ENCODE measurements at regions not wholly inside any gene's neighbourhood (a gene's known extent, or its start where the extent isn't known, plus 50 kb on each side); places are given as distances from the start of the nearest gene placed in this dataset.
"Not testable (repeated sequence)": the region's sequence is repeated elsewhere in the genome, so short reads cannot be mapped to it uniquely, and the experiment has no call there.

DNA sequence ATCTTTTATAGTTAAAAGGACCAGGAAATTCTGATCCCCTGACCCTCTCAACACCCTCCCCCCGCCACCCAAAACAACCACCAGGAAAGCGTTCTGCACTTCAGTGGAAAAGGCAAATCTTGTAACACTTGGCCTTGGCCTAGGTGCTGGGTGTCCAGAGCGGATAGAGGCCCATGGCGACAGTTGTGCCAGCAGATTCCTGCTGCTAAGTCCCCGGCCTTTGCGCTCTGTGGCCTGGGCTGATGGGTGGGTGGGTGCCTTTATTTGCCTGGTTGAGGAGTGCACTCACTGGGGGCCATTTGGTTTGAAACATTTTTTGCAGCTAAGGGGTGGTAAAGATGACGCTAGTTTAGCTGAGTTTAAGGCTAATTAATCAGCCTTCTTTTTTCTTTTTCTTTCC is 127.9 kb upstream of the ERRFI1 start:
- no peak for DNase-seq
- no peak overlapping the region for H3K27ac ChIP-seq
- no peak overlapping the region for H3K4me3 ChIP-seq
- intact Hi-C loops (cut with DNase I; ENCODE audit: low total_unique reads), result no loop called here
- no peaks in the 10 kb centered on the region for H3K9me3 ChIP-seq
- H3K4me1 ChIP-seq, result no peaks in the 10 kb centered on the region
- TF ChIP-seq, protein P1, sequence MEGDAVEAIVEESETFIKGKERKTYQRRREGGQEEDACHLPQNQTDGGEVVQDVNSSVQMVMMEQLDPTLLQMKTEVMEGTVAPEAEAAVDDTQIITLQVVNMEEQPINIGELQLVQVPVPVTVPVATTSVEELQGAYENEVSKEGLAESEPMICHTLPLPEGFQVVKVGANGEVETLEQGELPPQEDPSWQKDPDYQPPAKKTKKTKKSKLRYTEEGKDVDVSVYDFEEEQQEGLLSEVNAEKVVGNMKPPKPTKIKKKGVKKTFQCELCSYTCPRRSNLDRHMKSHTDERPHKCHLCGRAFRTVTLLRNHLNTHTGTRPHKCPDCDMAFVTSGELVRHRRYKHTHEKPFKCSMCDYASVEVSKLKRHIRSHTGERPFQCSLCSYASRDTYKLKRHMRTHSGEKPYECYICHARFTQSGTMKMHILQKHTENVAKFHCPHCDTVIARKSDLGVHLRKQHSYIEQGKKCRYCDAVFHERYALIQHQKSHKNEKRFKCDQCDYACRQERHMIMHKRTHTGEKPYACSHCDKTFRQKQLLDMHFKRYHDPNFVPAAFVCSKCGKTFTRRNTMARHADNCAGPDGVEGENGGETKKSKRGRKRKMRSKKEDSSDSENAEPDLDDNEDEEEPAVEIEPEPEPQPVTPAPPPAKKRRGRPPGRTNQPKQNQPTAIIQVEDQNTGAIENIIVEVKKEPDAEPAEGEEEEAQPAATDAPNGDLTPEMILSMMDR (IDR thresholded peaks at IDR 0.05), result no peak
- H3K27me3 ChIP-seq, result no peaks in the 10 kb centered on the region
- H3K36me3 ChIP-seq, result no peaks in the 10 kb centered on the region

DNA sequence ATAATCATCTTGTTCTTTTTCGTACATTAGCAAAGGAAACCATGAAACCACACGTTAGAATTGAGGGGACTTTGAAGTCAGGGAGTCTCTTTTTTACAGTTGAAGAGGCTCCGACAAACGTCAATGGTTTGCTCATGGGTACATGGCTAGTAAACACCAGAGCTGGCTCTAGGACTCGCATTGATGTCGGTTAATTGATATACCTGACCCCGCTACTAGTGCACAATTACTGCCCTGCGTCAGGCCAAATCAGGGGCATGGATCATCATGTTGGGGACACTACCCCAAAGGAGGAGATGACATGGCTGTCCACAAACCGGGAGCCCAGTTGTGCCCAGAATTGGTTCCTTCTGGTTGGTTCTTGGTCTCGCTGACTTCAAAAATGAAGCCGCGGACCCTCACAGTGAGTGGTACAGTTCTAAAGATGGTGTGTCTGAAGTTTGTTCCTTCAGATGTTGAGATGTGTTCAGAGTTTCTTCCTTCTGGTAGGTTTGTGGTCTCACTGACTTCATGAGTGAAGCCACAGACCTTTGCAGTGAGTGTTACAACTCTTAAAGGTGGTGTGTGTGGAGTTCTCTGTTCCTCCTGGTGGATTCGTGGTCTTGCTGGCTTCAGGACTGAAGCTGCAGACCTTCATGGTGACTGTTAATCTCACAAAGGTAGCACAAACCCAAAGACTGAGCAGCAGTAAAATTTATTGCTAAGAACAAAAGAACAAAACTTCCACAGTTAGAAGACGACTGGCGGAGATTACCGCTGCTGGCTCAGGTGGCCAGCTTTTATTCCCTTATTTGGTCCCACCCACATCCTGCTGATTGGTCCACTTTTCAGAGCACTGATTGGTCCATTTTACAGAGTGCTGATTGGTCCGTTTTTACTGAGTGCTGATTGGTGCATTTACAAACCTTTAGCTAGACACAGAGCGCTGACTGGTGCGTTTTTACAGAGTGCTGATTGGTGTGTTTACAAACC is 126.9 kb upstream of the ERRFI1 start:
- Histone ChIP-seq H3K4me1 (no peaks in the 10 kb centered on the region), H3K27me3 (no peaks in the 10 kb centered on the region), H3K36me3 (no peaks in the 10 kb centered on the region), H3K9me3 (no peaks in the 10 kb centered on the region), H3K4me3 (no peak overlapping the region), H3K27ac (no peak overlapping the region)
- DNase-seq, result no peak
- intact Hi-C loops (cut with DNase I; ENCODE audit: low total_unique reads), result no loop called here
- TF ChIP-seq, protein P1 (IDR thresholded peaks at IDR 0.05), result no peak

DNA sequence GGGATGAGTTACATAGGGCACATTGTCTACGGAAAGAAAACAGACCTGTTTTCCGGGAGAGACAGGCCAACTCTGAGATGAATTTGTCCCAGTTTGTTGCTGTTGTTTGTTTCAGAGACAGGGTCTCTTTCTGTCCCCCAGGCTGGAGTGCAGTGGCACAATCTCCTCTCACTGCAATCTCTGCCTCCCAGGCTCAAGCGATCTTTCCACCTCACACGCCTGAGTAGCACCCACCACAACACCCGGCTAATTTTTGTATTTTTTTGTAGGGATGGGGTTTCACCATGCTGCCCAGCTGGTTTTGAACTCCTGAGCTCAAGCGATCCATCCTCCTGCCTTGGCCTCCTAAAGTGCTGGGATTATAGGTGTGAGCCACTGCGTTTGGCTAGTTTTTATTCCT is 125.5 kb upstream of the ERRFI1 start:
- Histone ChIP-seq H3K36me3 (no peaks in the 10 kb centered on the region), H3K27me3 (no peaks in the 10 kb centered on the region), H3K27ac (no peak overlapping the region), H3K4me1 (peaks cover 0 to 6% (median 0%) of the 10 kb centered on the region in 4 donors), H3K4me3 (no peak overlapping the region), H3K9me3 (no peaks in the 10 kb centered on the region)
- TF ChIP-seq, protein P1 (IDR thresholded peaks at IDR 0.05), result no peak
- intact Hi-C loops (cut with DNase I; ENCODE audit: low total_unique reads), result no loop called here
- no peak for DNase-seq

GRCh38 chr1:8149756-8150155 is 123.6 kb upstream of the ERRFI1 start:
- H3K27me3 ChIP-seq; H3K36me3 ChIP-seq; H3K4me1 ChIP-seq; H3K9me3 ChIP-seq; H3K4me3 ChIP-seq; H3K27ac ChIP-seq; DNase-seq; intact Hi-C loops (cut with DNase I; ENCODE audit: low total_unique reads): not testable (repeated sequence)

- H3K27me3 ChIP-seq, result no peaks in the 10 kb centered on the region
- intact Hi-C loops (cut with DNase I; ENCODE audit: low total_unique reads), result no loop called here
- H3K27ac ChIP-seq, result no peak overlapping the region
- no peaks in the 10 kb centered on the region for H3K9me3 ChIP-seq
- H3K4me3 ChIP-seq, result no peak overlapping the region
- TF ChIP-seq, protein P1 (IDR thresholded peaks at IDR 0.05), result no peak
- peaks cover 0 to 6% (median 2%) of the 10 kb centered on the region in 4 donors for H3K4me1 ChIP-seq
- DNase-seq, result no peak
- H3K36me3 ChIP-seq, result no peaks in the 10 kb centered on the region
These were observed 121.8 kb upstream of the ERRFI1 start for GRCh38 chr1:8147956-8148355.

GRCh38 chr1:8146257-8146855 is 120.2 kb upstream of the ERRFI1 start:
- Histone ChIP-seq H3K27me3 (no peaks in the 10 kb centered on the region), H3K4me1 (peaks cover 0 to 18% (median 3%) of the 10 kb centered on the region in 4 donors), H3K9me3 (no peaks in the 10 kb centered on the region), H3K4me3 (no peak overlapping the region), H3K36me3 (no peaks in the 10 kb centered on the region), H3K27ac (no peak overlapping the region)
- intact Hi-C loops (cut with DNase I; ENCODE audit: low total_unique reads), result no loop called here
- DNase-seq, result no peak
- TF ChIP-seq, protein P1 (IDR thresholded peaks at IDR 0.05), result no peak
